ENCODE measurements at regions not wholly inside any gene's neighbourhood (a gene's known extent, or its start where the extent isn't known, plus 50 kb on each side); places are given as distances from the start of the nearest gene placed in this dataset.

- DNase-seq: no peak
Observed at GRCh38 chr9:29799227-29799626, 2225.9 kb upstream of the C9orf72 start.

GRCh38 chr9:29800821-29801220 lies 2227.5 kb upstream of the C9orf72 start:
- DNase-seq: no peak

DNA sequence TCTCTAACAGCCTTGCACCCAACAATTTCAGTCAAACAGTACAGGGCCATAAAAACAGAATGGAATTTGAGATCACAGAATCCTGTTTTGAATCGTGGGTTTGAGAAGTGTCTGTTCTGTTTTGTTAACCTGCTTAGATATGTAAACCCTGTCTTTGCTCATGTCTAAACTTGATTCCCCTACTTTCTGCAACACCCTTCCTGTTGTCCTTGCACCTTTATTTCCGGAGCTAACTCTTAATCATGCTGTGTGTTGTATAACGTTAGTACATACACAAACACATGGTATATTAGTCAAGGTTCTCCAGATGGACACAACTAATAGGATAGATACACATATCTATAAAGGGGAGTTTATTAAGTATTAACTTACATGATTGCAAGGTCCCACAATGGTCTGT lies 2229.2 kb upstream of the C9orf72 start:
- DNase-seq: no peak

DNA sequence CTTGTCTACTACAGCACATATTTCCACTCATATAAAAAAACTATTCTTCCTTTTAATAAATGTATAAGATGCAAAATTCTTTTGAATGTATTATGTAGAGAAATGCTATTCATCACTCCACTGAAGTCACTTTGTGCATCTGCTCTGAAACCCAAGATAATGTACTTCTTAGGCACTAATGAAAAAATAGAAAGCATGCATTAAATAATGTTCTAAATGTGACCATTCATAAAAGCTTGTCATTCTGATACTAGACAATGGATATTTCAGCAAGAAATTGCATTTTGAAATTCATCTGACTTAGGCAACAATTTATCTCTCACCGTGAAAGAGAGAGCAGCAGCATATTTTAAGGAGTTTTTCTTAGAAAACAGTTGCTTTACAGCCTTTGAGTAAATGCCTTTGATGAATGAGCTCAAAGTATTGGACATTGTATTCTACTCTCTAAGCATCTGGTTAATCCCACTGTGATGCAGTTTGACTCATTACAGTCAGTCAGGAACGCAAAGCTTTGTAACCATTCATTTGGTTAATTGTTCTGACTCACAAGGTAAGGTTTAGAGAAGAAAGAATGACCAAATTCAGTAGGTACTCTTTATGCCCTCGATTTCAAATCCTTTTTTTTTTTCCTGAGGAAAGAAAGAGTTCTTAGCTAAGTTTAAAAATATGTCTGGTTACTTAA lies 2233.8 kb upstream of the C9orf72 start:
- DNase-seq: no peak

DNA sequence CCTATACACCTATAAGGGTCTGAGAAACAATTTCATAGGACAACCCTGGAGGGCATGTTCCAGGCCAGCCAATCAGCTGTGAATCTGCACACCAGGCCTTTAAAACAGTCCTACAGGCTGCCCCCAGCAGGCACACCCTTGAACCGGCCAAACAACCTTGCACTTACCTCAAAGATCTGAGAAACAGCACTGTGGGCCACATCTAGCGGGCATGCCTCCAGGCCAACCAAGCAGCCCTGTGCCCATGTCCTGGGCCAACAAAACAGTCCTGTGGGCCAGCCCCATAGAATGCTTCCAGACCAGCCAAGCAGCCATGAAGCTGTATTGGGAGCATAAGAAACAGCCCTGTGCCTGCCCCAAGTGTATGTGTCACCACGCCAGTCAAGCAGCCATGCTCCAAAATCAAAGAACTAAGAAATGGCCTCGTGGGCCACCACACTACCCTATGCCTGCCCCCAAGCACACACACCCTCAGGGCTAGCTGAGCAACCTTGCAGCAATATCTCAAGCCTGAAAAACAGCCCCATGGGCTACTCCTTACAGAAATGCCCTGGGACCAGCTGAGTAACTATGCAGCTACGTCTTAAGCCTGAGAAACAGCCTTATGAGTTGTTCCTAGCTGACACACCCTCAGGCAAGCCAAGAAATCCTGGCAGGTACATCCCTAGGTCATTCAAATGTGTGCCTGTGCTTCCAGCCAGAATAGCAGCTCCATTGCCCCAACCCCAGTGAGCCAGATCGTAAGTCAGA lies 2243.8 kb upstream of the C9orf72 start:
- DNase-seq: no peak

GRCh38 chr9:29822458-29822857 lies 2249.2 kb upstream of the C9orf72 start:
- no peak for DNase-seq

- DNase-seq: no peak
Observed at GRCh38 chr9:29826421-29826820, 2253.1 kb upstream of the C9orf72 start.

- no peak for DNase-seq
Observed at GRCh38 chr9:29830821-29831220, 2257.5 kb upstream of the C9orf72 start.

GRCh38 chr9:29838491-29839020 lies 2265.3 kb upstream of the C9orf72 start:
- DNase-seq: no peak

- no peak for DNase-seq
Observed at GRCh38 chr9:29844251-29844650, 2271.0 kb upstream of the C9orf72 start.

- DNase-seq: no peak
Observed at GRCh38 chr9:29850664-29851063, 2277.4 kb upstream of the C9orf72 start.

- no peak for DNase-seq
Observed at GRCh38 chr9:29861803-29862202, 2288.5 kb upstream of the C9orf72 start.

- DNase-seq: no peak
Observed at GRCh38 chr9:29865764-29866313, 2292.6 kb upstream of the C9orf72 start.

DNA sequence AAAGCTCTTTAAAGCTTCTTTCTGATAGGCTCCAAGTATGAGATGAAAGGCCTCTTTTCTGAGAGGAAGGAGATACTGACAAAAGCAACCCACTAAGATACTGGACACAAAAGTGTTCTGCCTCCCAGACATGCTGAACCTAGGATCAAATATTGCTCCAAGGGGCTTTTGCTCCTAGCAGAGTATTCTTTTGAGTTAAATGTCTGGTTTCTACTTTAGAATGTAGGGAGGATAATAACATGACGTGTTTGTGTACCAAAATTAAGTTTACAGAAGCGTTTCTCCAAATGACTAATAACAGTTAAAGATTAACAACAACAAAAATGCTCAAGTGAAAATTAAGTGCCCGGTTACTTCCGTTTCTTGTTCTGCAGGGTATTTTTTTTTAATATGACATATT lies 2293.3 kb upstream of the C9orf72 start:
- no peak for DNase-seq

DNA sequence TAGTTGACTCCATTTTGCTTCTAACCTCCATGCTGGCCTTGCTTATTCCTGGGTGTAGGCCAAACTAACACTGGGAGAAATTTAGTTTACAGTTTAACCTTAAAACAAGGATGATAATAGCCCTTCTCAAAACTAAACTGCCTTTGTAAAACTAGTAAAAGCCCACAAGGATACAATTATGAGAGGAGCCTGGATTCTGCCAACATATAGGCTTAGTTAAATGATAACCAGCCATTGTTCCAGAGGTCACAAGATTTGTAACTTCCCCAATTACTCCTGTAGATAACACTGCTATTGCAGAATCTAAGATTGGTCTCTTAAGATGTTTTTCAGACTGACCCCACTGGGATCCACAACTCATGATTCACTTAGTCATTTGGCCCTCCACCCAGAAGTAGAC lies 2300.3 kb upstream of the C9orf72 start:
- no peak for DNase-seq

GRCh38 chr9:29875547-29875946 lies 2302.3 kb upstream of the C9orf72 start:
- DNase-seq: no peak

DNA sequence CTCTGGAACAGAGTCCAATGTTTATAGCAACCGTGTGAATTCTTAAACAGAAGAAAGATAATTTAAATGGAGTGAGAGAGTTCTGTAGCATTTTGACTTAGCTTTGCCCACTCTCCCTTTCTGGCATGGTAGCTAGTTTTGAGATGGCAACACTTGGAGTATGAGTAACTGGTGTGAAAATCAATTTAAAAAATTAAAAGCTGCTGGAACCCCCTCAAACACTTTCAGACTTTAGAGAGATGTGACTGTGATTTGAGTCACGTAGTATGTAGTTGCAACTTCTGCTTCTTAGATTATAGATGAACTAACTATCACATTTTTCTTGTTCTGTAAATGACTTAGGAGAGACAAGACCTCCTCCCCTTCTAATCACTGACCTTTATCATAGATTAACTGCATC lies 2309.5 kb upstream of the C9orf72 start:
- no peak for DNase-seq

- DNase-seq: no peak
Observed at GRCh38 chr9:29906065-29906464, 2332.8 kb upstream of the C9orf72 start.

GRCh38 chr9:29928072-29928471 lies 2354.8 kb upstream of the C9orf72 start:
- DNase-seq: no peak

- no peak for DNase-seq
Observed at GRCh38 chr9:29939559-29939958, 2366.3 kb upstream of the C9orf72 start.

DNA sequence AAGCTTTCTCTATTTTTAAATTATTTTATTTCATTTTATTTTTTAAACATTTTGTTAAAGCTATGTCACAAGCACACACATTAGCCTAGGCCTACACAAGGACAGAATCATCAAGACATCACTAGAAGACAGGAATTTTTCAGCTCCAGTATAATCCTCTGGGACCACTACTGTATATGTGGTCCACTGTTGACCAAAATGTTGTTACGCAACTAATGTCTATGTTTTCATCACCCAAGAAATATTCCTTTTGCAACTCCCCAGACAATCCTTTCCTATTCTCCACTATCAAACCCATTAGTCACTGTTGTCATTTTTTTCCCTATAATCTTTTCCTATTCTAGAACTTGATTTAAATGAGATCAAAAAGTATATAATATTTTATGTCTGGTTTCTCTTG lies 2371.7 kb upstream of the C9orf72 start:
- no peak for DNase-seq

GRCh38 chr9:29958469-29958868 lies 2385.2 kb upstream of the C9orf72 start:
- no peak for DNase-seq

GRCh38 chr9:29965834-29966233 lies 2392.6 kb upstream of the C9orf72 start:
- DNase-seq: no peak

- no peak for DNase-seq
Observed at GRCh38 chr9:29966247-29966646, 2393.0 kb upstream of the C9orf72 start.

Data from NCI-H2107 (cell line).